Panc1 (cell line): ENCODE measurements at regions not wholly inside any gene's neighbourhood (a gene's known extent, or its start where the extent isn't known, plus 50 kb on each side); places are given as distances from the start of the nearest gene placed in this dataset.

Experiments
- POLR2AphosphoS5 ChIP-seq: IDR thresholded peaks from 2 replicates; pipeline ENCODE4 v1.6.1; 2012; ENCODE audit warnings: mild to moderate bottlenecking, low read depth, low read length, moderate library complexity
- TCF7L2 ChIP-seq: IDR thresholded peaks from 2 replicates; pipeline ENCODE4 v1.6.1; 2011; ENCODE audit warnings: mild to moderate bottlenecking, low read depth, low read length, inconsistent platforms
- TF ChIP-seq, protein P1 (sequence below), 2 experiments: IDR thresholded peaks; 2 replicates each; pipeline ENCODE4 v1.6.1; 2011 to 2012; ENCODE audit warnings: low read depth in 2 of 2, control low read depth in 1 of 2, low read length in 1 of 2, mild to moderate bottlenecking in 1 of 2, moderate library complexity in 1 of 2; ENCODE audit not compliant: insufficient read depth in 1 of 2

DNA sequence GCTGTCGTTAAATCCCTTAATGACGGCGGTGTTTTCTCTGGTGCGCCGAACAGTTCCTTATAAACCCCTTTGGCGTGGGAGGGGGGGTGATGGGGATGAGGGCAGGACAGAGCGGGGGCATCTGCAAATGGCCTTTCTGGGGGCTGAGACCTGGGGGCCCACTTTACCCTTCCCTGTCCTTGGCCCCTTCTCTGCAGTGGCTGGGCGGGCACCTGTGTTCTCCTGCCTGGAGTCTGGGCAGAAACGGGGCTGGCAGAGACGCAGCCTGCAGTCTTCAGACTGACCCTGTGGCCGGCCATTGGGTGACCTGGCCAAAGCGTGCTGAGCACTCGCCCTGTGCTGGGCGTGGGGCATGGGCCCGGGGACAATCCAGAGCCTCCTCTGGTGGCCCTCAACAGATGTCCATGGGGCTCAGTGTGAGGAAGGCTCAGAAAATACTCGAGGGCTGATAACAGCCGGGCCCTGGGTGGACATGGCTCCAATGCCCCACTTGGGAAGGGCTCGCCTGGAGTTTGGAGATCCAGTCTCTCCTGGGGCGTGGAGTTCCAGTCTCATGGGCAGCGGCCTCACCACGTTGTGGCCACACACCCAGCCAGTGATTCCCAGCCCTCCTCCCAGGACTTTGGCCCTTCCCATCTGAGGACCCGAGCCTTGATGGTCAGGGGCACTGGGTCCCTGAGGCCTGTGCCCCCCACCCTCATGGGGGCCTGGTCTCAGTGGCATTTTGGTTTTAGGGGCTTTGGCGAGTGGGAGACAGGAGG, 50.8 kb upstream of the ACTRT2 start:
- TF ChIP-seq, protein P1, sequence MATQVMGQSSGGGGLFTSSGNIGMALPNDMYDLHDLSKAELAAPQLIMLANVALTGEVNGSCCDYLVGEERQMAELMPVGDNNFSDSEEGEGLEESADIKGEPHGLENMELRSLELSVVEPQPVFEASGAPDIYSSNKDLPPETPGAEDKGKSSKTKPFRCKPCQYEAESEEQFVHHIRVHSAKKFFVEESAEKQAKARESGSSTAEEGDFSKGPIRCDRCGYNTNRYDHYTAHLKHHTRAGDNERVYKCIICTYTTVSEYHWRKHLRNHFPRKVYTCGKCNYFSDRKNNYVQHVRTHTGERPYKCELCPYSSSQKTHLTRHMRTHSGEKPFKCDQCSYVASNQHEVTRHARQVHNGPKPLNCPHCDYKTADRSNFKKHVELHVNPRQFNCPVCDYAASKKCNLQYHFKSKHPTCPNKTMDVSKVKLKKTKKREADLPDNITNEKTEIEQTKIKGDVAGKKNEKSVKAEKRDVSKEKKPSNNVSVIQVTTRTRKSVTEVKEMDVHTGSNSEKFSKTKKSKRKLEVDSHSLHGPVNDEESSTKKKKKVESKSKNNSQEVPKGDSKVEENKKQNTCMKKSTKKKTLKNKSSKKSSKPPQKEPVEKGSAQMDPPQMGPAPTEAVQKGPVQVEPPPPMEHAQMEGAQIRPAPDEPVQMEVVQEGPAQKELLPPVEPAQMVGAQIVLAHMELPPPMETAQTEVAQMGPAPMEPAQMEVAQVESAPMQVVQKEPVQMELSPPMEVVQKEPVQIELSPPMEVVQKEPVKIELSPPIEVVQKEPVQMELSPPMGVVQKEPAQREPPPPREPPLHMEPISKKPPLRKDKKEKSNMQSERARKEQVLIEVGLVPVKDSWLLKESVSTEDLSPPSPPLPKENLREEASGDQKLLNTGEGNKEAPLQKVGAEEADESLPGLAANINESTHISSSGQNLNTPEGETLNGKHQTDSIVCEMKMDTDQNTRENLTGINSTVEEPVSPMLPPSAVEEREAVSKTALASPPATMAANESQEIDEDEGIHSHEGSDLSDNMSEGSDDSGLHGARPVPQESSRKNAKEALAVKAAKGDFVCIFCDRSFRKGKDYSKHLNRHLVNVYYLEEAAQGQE (IDR thresholded peaks at IDR 0.05; ENCODE audit: insufficient read depth in 1 of 2, low read depth in 2 of 2, low read length in 1 of 2): no peak
- no peak for TF ChIP-seq TCF7L2
- TF ChIP-seq POLR2AphosphoS5: no peak
